SW 1271 (cell line): ENCODE measurements at regions not wholly inside any gene's neighbourhood (a gene's known extent, or its start where the extent isn't known, plus 50 kb on each side); places are given as distances from the start of the nearest gene placed in this dataset.

Experiments used
- DNase-seq, 2 experiments: peaks; one replicate each; lab custom pipeline; 2025; lab: John Stamatoyannopoulos, UW

DNA sequence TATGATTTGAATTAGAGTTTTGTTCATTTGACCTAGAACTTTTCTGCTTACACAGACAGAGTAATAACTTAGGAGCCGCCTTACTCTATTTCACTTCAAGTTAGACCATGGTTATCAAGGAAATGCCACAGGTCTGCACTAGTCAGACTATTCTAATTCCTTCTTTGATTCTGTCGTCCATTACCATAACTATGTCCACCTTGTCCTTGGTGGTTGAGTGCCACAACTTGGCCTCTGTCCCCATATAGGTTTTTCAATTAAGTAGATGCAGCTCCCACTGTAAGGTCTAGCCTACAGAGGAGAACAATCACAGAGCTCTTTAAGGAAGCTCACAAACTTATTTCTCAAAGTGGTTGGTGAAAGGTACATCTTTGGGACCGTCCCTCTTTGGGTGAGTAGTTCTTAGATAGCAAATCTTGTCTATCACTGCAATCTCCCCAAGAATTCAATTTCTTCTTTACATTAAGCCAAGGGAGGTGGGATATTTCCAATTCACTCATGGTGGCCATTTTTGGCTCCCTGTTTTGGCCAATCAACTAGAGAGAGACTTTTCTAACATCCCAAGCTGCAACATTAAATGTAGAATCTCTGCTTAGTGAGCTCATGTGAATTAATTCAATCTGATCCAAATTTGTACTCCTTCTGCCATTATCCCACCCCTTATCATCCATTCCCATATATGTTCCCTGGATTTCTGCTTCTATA is 434.6 kb downstream of the ADAMTS20 start:
- no peak for DNase-seq

DNA sequence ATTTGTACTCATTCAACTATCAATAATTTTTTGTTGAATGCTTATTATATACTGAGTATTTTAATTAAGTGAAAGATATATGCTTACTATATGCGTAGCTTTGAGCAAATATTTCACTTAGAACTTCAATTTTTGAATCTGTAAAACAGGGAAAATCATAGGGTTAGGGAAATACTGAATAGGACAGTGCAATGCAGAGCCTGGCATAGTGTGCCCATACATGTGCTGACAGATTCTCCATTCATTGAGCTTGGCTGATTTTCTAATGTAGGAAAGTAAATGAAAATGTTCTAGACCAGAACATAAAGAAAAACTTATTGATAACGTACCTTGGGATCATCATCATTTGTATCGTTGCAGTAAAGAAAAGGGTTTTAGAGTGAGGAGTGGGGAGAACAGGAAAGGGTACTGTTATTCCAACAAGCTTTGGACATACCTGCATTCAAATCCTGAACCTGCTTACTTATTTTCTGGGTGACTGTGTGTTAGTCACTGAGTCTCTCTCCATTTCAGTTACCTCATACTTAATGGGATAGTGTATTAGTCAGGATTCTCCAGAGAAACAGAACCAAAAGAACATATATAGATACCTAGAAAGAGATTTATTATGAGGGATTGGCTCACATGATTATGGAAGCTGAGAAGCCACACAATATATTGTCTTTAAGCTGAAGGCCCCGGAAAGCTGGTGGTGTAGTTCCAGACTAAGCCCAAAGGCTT is 436.4 kb downstream of the ADAMTS20 start:
- no peak for DNase-seq

DNA sequence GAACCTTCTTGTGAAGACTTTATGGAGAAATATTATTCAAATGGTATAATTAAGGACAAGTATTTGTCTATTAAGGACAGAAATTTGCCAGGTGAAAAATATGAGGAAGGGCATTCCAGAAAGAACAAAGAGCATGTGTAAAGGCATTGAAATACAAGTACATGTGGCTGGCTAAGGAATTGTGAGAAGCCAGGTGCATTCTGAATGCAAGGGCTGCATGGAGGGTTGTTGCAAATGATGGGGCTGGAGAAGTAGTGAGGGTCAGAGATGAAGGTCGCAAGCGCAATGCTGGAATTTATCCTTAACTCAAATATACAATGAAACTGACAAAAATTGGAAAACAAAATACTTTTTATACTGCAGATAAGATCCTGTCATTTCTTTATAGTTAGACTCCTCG is 437.7 kb downstream of the ADAMTS20 start:
- no peak for DNase-seq

DNA sequence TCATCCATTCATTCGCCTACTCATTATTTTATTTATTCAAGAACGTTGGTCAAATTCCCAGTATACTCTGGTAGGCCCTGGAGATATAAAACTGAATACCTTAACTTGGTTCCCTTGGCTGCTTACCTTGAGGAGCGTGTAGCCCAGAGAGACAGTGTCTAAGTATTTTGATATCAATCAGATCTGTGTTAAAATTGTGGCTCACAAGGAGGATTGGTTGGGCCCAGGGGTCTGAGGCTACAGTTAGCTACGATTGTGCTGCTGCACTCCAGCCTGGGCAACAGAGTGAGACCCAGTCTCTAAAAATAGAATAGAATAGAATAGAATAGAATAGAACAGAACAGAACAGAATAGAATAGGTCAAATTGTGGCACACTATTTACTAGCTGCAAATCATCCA is 438.4 kb downstream of the ADAMTS20 start:
- DNase-seq: no peak

DNA sequence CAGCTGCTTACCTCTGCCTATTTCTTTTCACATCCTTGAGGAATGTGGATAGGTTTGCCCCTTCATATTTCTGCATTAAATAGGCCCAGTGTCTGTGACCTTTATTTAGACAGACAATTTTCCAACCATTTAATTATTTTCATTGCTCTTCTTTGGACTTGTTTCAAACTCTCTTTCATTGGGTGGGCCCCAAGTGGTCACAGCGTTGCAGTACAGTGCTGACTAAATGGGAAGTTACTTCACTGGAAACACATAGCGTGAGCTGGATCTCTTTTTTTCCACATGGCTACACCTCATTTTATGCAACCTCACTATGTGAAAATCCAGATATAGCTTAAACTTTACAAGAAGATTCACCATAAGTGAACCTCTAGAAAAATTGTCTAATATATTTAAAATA is 438.9 kb downstream of the ADAMTS20 start:
- no peak for DNase-seq

DNA sequence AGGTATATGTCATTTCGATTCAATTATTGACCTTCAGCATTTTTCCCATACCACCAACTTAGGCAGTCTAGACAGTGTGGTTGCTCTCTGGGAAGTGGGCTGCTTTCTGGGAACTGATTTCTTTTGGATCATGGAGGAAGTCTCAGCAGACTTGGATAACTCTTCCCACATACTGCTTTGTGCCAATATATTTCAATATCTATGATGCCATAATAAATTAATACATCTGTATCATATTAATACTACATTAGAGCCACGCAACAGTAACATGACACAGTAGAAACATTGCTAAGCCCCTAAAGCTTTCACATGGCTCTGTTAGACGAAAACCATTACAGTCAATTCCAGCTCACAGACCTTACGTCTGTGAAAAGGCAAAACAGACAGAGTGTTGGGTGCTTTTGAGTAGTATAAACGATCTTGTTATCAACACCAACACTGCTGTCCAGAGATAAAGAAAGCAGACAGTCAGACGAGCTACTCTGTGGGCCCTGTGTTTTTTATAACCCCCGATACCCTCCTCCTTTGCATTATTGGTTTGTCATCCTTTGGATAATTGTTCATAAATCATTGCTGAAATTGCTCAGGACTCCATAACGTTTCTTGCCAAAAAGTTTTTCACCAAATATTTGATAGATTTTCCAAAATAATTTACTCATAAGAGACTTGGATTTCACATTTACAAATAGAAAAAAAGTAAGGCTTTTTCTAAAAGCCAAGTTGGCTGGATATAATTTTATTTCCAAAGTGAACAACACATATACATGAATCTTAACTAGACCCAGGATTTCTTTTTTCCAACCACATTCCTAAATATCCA is 439.7 kb downstream of the ADAMTS20 start:
- DNase-seq: no peak

DNA sequence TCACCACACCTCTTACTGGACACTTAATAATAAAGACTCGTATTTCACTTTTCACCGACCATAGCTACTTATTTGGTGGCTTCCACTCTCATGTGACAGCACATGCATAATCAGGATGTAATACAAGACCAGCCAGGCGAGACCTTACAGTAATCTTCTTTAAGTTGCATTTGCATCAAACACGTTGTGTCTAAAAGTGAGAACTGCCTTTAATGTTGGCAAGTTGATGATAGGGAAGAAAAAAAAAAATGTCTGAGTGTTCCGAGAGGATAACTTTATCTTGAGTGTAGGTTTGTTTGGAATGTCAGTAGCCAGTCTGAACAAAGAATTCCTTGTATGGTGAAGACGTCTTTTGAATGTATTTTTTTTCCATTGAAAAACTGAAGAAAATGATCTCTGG is 440.4 kb downstream of the ADAMTS20 start:
- no peak for DNase-seq

DNA sequence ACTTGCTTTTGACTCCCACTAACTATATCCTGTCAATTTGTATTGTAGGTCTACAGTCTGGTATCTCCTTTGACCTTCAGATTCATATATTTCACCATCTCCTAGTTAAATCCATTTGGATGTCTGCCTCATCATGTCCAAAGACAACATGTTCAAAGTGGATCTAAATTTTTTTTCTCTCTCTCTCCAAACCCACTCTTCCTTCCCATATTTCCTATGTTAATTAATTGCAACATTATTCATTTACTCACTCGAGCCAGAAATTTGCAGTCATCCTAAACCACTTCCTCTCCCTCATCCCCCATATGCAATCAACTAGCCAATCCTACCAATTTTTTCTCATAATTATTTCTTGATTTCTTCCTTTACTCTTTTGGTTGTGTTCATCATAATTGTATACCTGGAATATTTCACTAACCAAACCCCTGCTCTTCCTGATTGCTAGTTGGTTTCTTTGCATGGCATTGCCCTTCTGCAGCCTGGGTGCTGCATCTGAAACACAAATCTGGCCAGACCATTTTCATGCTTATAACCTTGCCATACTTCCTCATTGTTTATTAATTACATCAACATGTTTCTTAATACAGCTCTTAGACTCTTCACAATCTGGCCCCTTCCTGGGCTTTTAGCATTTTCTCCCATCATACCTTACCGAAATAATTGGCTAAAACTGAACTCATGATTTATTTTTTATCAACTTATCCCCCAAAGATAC is 442.2 kb downstream of the ADAMTS20 start:
- no peak for DNase-seq

DNA sequence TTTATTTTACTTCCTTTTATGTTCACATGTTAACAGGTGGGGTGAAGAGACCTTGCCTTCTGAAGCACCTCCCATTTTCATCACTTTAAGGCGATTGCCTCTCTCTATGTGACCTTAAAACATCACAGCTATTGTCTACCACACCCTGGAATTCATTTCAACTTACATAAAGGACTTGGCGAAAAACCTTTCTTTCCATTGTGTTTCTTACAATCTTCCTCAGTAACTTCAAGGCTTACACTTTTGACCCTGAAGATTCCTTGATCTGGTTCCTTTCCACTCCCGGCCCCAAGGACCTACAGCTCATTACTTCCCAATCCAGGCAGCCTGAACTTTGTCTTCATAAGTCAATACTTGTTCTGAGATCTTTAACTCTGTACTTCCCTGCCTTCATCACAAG is 443.3 kb downstream of the ADAMTS20 start:
- DNase-seq: no peak

DNA sequence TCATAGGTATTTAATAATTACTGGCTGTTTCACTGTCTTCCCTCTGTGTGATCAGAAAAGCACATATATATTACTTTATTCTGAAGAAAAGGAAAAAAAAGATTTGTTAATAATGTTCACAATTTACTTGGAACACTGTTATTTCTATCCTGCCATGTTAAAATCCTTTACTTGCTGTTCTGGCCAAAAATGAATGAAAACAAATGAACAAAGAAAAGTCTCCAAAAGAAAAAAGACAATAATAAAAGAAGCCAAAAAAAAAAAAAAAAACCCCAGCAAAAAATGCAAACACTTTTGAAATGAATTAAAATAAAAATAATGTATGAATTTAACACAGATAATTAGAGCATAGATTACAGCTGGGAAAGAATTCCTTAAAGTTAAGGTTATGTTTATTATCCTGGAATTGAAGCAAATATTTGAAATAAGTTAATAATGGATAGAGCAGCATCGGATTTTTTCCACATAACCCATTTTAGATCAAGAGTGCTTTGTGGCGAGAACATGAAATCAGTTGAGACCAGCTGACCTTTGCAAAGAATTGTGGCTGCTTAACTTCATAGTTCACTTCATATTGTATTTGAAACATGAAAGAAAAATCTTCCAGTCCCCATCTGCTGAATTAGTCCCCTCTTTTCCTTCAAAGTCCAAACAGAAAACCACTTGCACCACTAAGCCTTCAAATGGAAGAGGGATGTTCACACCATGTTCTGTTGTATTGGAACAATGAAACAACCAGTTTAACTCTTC is 444.8 kb downstream of the ADAMTS20 start:
- DNase-seq: no peak

DNA sequence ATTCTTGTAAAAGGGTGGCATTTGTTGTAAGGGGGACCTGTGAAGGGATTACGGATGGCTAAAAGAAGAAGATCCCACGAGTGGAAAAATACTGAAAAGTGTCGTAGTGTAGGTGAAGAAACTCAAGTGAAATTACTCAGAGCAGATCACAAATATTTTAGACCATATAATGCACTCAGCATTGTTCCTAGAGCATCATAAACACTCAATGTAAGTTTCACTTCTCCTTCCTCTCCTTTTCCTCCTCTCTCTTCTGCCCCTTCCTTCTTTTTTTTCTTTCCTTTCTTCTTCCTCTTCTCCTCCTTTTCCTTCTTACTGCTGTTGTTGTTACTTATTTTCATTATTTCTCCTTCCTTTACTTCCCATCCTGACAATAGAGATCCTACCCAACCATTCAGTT is 445.6 kb downstream of the ADAMTS20 start:
- DNase-seq: no peak

DNA sequence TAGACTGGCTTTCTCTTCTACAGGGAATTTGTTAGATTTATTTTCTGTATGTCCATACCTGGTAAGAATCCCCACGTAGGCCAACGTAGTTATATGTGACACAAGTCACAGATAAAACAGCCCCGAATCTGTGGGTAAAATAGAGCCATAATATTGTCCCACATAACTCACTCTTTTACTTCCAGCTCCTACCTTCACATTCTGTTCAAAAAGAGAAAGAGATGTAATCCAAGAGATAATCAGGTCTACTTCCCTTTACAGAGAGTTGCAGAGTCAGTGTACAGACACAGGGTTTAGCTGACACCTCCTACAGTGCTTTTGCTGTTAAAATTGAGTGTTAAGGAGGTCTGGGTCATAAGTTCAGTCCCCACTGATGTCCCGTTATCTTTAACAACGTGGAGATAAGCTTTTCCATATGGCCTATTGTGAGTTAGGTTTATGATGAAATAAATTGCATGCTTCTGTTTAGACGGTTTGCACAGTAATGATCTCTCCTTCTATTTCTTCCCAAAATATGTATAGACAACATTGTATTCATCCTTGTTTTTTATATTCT is 446.5 kb downstream of the ADAMTS20 start:
- DNase-seq: no peak

DNA sequence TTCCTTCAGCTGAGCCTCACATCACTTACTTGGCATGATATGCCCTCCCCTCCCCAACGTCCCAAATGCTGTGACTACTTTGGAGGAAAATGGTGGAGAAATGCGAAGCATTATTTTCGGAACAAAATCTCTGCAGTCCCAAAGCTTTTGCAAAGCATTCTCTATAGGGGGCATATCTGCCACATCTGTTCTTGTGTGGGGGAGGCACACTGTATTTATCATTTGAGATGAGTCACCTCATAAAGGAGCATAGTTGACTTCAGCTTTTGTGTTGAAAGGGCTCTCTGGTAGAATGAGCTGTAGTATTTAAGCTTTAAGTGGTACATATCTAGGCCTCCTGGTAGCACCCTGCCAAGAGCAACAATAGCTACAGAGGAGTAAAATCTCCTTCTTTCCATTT is 447.5 kb downstream of the ADAMTS20 start:
- no peak for DNase-seq

DNA sequence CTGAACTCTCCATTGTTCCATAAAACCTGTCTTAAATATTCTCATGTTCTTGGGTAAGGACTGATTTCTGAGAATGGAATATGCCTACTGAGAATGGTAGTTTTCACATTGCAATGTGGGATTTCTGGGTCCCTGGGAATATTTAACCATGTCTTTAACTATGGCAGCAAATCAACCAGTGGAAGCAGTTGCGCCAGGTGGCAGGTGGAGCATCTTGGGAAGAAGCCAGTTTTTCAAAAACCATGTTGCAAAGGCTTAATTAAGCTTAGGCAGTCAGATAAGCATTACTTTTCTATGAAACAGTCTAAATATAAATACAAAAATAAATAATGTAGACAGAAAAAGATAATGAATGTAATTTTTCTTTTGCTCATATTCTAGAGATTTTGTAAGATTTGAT is 448.1 kb downstream of the ADAMTS20 start:
- no peak for DNase-seq

DNA sequence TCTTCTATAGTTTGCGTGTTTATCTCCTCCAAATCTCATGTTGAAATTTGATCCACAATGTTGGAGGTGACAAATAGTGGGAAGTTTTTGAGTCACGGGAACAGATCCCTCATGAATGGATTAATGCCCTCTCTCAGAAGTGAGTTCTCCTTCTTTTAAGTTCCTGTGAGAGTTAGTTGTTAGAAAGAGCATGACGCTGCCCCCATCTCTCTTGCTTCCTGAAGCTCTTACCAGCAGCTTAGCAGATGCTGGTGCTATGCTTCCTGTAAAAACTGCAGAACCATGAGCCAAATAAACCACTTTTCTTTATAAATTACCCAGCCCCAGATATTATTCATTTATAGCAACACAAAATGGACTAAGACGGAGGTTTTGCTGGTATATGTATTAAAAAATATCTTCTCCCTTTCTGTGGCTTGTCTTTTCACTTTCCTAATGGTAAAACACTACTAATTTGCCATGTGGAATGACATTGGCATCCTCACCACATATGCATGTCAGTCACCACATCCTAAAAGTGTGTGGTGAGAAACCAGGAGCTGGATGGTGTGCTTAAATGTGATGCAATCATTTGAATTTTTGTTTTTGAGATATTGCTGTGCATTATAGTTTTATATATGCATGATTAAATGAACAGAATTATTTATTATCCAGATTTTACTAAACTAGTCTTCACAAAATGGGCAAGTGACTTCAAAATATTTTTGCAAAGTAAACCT is 449.3 kb downstream of the ADAMTS20 start:
- DNase-seq: no peak

DNA sequence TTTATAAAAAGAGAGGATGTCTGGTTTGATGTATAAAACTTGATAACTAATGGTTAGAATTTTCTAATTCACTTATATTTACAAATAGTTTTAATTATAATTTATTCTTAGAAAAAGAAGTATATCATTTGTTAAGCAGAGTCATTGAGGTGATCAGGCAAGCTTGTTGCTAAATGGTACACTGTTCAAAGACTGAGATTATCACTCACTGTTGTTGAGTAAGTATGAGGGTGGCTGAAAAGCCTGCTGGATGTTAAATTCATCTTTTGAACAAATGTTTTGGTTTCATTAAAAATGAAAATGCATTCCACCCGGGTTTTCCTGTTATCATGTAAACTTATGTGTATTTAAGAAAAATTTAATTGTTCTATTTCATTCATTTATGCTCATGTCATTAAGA is 451.8 kb downstream of the ADAMTS20 start:
- DNase-seq: no peak

DNA sequence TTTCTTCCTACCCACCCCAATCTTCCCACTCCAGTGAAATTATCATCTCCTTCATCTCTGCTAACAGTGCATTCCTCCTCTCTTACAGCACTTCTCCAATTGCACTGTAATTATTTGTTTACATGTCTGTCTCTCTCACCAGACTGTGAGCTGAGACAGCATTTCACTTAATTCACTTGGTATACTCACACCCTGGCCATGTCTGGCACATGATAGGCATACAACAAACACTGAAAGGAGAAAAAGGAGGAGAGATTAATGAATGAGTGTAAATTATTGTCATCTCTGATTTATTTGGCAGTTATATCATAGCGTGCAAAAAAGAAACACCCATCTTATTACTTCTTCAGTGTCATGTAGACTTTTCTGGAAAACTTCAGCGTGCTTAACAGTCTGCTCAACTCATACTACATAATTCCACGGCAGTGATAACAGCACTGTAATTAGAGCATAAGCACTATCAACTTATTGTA is 452.3 kb downstream of the ADAMTS20 start:
- DNase-seq: no peak

DNA sequence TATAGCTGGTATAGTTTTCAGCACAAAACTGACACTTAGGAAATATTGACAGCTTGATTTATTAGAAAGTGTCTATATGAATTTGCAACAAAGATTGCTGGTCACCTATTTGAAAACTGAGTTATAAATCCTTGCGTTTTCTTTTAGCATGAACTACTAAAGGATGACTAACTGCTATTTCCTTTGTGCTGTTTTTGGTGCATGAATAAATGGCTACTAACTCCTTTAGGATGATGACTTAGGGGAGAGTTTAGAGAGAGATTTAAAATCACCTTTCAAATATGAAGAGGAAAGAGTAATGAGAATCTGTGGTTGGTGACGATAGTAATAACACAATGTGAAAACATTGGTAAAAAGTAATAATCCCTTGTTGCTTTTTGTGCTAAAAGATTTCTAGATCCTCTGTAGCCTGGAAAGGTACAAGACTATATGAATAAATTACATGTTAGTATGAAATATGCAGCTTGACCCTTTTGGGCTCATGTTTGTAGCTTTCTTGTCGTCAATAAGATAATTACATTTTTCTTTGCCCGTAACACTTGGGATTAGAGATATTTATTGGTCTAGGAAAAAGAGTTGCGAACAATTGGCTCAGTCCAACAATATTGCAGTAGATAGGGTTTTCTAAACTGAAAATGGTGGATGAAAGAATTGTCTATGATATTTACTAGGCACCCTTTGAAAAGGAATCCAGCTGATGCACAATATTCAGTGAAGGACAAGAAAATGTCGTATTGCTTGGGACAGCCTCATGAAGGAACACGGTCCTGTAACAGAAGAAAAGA is 453.0 kb downstream of the ADAMTS20 start:
- DNase-seq: no peak

DNA sequence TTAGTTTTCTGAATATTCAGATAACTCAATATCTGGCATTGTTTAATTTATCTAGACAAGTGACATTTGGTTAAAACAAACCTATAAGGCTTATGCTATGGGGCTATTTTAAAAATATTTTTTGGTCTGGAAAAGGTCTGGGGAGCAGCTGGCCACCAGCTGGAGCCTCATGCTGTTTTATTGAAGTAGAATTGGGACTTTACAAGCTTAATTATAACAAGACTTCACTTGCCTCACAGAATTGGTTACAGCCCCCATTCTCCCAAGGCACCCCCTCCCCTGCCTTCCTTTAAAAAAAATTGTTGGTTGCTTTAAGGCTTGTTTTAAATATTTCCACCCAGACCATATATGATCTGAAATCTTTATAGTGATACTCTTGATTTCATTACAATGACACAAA is 453.9 kb downstream of the ADAMTS20 start:
- no peak for DNase-seq

DNA sequence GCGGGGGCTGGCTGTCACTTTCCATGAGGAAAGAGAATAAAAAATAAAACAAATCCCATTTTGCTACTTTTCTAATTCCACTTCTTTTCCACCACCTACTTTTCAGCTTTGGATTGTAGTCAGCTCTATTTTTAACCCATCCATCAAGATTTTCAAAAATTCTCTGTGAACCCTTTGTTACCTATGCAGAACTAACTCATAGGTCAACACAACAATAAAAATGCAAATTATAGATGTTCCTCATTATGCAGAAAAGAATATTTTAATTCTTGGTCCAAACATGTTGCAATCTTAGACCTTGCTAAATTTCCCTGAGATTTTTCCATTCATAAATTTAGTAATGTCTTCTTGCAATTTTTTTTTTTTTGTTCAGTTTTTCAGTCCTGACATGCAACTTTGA is 454.5 kb downstream of the ADAMTS20 start:
- no peak for DNase-seq
